ENCODE measurements at regions not wholly inside any gene's neighbourhood (a gene's known extent, or its start where the extent isn't known, plus 50 kb on each side); places are given as distances from the start of the nearest gene placed in this dataset.
A peak's percentile ranks its signal among the peaks of the same experiment; 100 is the strongest.

DNA sequence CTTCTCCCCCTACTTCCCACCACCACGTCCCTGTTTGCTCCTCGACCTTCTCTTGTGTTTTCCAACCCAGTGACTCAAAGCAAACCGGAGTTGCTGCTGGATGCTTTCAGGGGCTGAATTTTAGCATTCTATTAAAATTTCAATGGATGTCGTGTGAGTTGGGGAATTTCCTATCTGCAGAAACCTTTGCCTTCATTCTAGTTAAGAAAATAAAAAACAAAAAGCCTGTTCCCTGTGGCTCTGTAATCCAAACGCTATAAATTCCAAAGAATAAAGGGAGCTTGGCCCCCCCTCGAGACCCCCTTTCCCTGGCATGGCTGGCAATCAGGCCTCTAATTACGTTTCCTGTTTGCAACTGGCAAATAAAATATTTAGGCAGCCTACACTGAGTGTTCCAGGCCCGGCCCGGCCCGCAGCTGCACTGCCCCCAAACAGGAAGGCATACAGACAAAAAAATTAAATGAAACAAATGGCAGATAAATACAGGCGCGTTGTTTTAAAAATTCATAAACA, 139.4 kb upstream of the PPP1R26 start:
- peaks cover 13% of the 10 kb centered on the region for H3K4me1 ChIP-seq (ENCODE audit: control insufficient read depth, insufficient read depth, low read length)
- DNase-seq (ENCODE audit: low read depth, low spot score), result peak; percentile 52
- H3K27me3 ChIP-seq (ENCODE audit: control insufficient read depth, insufficient read depth, low read length), result no peaks in the 10 kb centered on the region
- no peak overlapping the region for H3K4me3 ChIP-seq (ENCODE audit: low read length)
- no peak overlapping the region for H3K27ac ChIP-seq (ENCODE audit: low read length)
- no CpG with 5 or more reads among the region's 12 CpGs for WGBS (ENCODE audit: insufficient coverage, insufficient read length)
- no peaks in the 10 kb centered on the region for H3K36me3 ChIP-seq (ENCODE audit: control insufficient read depth, insufficient read depth, low read length)
- no peaks in the 10 kb centered on the region for H3K9me3 ChIP-seq (ENCODE audit: control insufficient read depth, insufficient read depth, low read length)

GRCh38 chr9:135340726-135341475, 138.7 kb upstream of the PPP1R26 start:
- H3K27me3 ChIP-seq (ENCODE audit: control insufficient read depth, insufficient read depth, low read length), result no peaks in the 10 kb centered on the region
- H3K4me1 ChIP-seq (ENCODE audit: control insufficient read depth, insufficient read depth, low read length), result peaks cover 13% of the 10 kb centered on the region
- no CpG with 5 or more reads among the region's 20 CpGs for WGBS (ENCODE audit: insufficient coverage, insufficient read length)
- DNase-seq (ENCODE audit: low read depth, low spot score), result no peak
- peak overlapping the region; percentile 54 for H3K27ac ChIP-seq (ENCODE audit: low read length)
- H3K4me3 ChIP-seq (ENCODE audit: low read length), result no peak overlapping the region
- no peaks in the 10 kb centered on the region for H3K9me3 ChIP-seq (ENCODE audit: control insufficient read depth, insufficient read depth, low read length)
- no peaks in the 10 kb centered on the region for H3K36me3 ChIP-seq (ENCODE audit: control insufficient read depth, insufficient read depth, low read length)

GRCh38 chr9:135341612-135342169, 137.9 kb upstream of the PPP1R26 start:
- WGBS (ENCODE audit: insufficient coverage, insufficient read length), result no CpG with 5 or more reads among the region's 13 CpGs
- Histone ChIP-seq H3K36me3 (ENCODE audit: control insufficient read depth, insufficient read depth, low read length) (no peaks in the 10 kb centered on the region), H3K27ac (ENCODE audit: low read length) (no peak overlapping the region), H3K9me3 (ENCODE audit: control insufficient read depth, insufficient read depth, low read length) (no peaks in the 10 kb centered on the region), H3K4me1 (ENCODE audit: control insufficient read depth, insufficient read depth, low read length) (peaks cover 13% of the 10 kb centered on the region), H3K4me3 (ENCODE audit: low read length) (no peak overlapping the region), H3K27me3 (ENCODE audit: control insufficient read depth, insufficient read depth, low read length) (no peaks in the 10 kb centered on the region)
- DNase-seq (ENCODE audit: low read depth, low spot score), result no peak

DNA sequence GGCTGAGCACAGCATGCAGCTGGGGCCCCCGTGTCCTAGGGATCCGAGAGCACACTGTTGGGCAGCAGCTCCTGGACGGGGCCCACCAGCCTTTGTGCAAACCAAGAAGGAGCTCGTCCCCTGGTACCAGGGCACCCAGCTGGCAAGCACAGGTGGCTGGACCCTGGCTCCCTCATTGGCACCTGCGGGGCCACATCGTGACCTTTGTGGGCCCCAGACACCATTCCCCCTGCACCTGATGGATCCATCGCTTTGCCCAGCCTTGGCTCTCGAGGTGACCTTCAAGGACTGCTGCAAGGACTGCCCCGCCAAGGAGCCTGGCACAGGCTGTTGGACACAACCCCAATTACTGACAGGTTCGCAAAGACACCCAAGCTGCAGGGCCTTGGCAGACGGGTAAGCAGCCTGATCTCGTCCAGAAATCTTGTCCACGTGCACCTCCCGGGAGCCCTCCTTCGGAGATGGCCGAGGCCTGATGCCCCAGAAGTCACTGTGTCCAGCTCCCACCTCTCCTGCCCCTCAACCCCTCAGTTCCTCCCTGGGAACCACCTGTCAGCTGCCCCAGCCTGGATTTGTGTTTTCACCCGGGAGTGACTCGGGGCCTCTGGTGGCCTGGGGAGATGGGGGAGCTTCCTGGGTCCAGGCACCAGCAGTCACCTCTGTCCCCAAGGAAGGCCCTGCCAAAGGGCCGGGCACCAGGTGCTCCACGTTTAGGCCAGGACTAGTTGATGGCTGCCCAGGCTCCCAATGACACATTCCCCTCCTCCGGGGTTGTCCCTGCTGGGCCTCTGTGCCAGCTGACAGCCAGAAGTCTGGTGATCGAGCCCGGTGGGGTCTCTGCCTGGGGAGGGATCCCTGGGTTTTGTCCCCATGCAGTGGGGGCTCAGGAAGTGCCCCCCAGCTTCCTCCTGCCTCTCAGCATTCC, 137.1 kb upstream of the PPP1R26 start:
- Histone ChIP-seq H3K36me3 (ENCODE audit: control insufficient read depth, insufficient read depth, low read length) (no peaks in the 10 kb centered on the region), H3K27ac (ENCODE audit: low read length) (no peak overlapping the region), H3K4me1 (ENCODE audit: control insufficient read depth, insufficient read depth, low read length) (peaks cover 13% of the 10 kb centered on the region), H3K27me3 (ENCODE audit: control insufficient read depth, insufficient read depth, low read length) (no peaks in the 10 kb centered on the region), H3K4me3 (ENCODE audit: low read length) (no peak overlapping the region), H3K9me3 (ENCODE audit: control insufficient read depth, insufficient read depth, low read length) (no peaks in the 10 kb centered on the region)
- DNase-seq (ENCODE audit: low read depth, low spot score), result no peak
- WGBS (ENCODE audit: insufficient coverage, insufficient read length), result no CpG with 5 or more reads among the region's 23 CpGs

DNA sequence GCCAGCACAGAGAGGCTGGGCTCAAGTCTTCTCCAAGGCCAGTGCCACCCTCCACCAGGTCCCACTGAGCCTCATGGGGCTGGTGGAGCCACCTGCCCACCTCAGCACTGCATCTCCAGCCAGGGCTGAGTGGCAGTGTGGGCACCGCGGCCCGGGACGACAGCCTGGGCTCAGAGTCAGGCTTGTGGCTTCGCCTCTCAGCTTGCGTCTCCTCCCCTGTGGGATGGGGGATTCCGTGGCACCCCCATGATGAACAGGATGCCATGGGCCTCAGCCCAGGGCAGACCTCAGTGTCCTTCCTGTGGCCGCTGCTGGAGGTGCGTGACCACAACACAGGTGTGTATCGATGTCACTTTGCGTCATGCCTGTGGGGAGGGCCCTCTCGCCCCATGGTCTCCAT, 136.4 kb upstream of the PPP1R26 start:
- Histone ChIP-seq H3K4me3 (ENCODE audit: low read length) (no peak overlapping the region), H3K36me3 (ENCODE audit: control insufficient read depth, insufficient read depth, low read length) (no peaks in the 10 kb centered on the region), H3K27ac (ENCODE audit: low read length) (no peak overlapping the region), H3K27me3 (ENCODE audit: control insufficient read depth, insufficient read depth, low read length) (no peaks in the 10 kb centered on the region), H3K9me3 (ENCODE audit: control insufficient read depth, insufficient read depth, low read length) (no peaks in the 10 kb centered on the region), H3K4me1 (ENCODE audit: control insufficient read depth, insufficient read depth, low read length) (peaks cover 13% of the 10 kb centered on the region)
- DNase-seq (ENCODE audit: low read depth, low spot score), result no peak
- no CpG with 5 or more reads among the region's 12 CpGs for WGBS (ENCODE audit: insufficient coverage, insufficient read length)

DNA sequence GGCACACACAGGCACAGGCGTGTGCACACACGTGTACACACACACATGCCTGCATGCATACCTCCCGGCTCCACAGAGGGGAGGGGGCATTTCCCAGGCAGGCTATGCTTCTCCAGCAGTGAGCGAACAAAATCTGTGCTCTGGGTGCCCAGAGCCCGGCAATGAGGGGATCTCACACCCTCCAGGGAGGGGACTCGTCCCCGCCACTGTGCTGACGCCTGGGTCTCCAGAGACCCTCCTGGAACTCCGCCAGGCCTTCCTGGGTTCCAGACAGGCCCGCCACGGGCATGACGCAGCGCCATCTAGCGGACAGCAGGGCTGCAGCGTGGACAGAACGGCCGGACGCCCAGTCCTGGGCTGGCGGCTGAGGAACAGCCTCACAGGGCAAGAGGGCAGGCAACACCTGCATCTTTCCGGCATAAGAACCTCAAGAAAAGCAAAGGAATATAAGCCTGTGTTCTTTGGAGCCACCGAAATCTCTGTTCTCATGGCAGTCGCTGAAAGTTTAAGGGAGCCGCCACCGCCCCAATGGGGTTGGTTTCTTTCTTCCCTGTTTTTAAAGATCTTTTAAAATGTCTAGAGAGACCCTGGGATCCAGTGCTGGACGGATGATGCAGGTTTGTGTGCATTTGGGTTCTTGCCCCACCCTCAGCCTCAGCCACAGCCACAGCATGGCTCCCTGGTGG, 135.6 kb upstream of the PPP1R26 start:
- no CpG with 5 or more reads among the region's 25 CpGs for WGBS (ENCODE audit: insufficient coverage, insufficient read length)
- no peaks in the 10 kb centered on the region for H3K36me3 ChIP-seq (ENCODE audit: control insufficient read depth, insufficient read depth, low read length)
- H3K4me1 ChIP-seq (ENCODE audit: control insufficient read depth, insufficient read depth, low read length), result peaks cover 10% of the 10 kb centered on the region
- peak; percentile 63 for DNase-seq (ENCODE audit: low read depth, low spot score)
- no peaks in the 10 kb centered on the region for H3K27me3 ChIP-seq (ENCODE audit: control insufficient read depth, insufficient read depth, low read length)
- H3K4me3 ChIP-seq (ENCODE audit: low read length), result no peak overlapping the region
- no peaks in the 10 kb centered on the region for H3K9me3 ChIP-seq (ENCODE audit: control insufficient read depth, insufficient read depth, low read length)
- H3K27ac ChIP-seq (ENCODE audit: low read length), result no peak overlapping the region

- Histone ChIP-seq H3K9me3 (ENCODE audit: control insufficient read depth, insufficient read depth, low read length) (no peaks in the 10 kb centered on the region), H3K36me3 (ENCODE audit: control insufficient read depth, insufficient read depth, low read length) (no peaks in the 10 kb centered on the region), H3K4me1 (ENCODE audit: control insufficient read depth, insufficient read depth, low read length) (peaks cover 9% of the 10 kb centered on the region), H3K4me3 (ENCODE audit: low read length) (no peak overlapping the region), H3K27me3 (ENCODE audit: control insufficient read depth, insufficient read depth, low read length) (no peaks in the 10 kb centered on the region), H3K27ac (ENCODE audit: low read length) (no peak overlapping the region)
- WGBS (ENCODE audit: insufficient coverage, insufficient read length), result no CpG with 5 or more reads among the region's 7 CpGs
- DNase-seq (ENCODE audit: low read depth, low spot score), result no peak
These were observed 135.1 kb upstream of the PPP1R26 start for GRCh38 chr9:135344523-135344901.

DNA sequence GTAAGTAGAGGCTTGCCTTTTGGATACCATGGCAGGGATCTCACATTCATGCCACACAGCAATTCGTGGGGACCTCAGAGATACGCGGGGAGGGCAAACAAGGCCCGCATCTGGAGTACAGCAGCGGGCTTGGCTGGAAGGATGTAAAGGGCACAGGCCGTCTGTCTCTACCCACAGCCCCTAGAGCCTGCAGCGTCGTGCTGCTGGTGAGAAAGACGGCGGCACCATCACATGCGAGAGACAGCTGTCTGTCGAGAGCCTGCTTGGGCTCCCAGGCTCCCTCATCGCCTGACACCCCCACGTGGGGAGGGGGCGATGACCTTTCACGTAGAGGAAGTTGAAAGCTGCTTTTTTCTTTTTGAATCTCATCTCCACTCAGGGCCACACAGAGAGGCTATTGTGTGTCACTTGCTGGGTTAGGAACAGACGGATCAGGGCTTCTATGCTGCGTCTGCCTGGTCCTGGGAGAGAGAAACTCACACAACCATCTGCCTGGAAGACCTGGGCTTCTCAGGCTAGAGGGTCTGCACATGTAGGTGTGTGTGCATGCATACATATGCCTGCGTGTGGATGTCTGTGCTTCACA, 134.6 kb upstream of the PPP1R26 start:
- Histone ChIP-seq H3K27me3 (ENCODE audit: control insufficient read depth, insufficient read depth, low read length) (no peaks in the 10 kb centered on the region), H3K9me3 (ENCODE audit: control insufficient read depth, insufficient read depth, low read length) (no peaks in the 10 kb centered on the region), H3K4me1 (ENCODE audit: control insufficient read depth, insufficient read depth, low read length) (peaks cover 7% of the 10 kb centered on the region), H3K4me3 (ENCODE audit: low read length) (no peak overlapping the region), H3K27ac (ENCODE audit: low read length) (no peak overlapping the region), H3K36me3 (ENCODE audit: control insufficient read depth, insufficient read depth, low read length) (no peaks in the 10 kb centered on the region)
- DNase-seq (ENCODE audit: low read depth, low spot score), result no peak
- no CpG with 5 or more reads among the region's 19 CpGs for WGBS (ENCODE audit: insufficient coverage, insufficient read length)

GRCh38 chr9:135345775-135346433, 133.7 kb upstream of the PPP1R26 start:
- Histone ChIP-seq H3K36me3 (ENCODE audit: control insufficient read depth, insufficient read depth, low read length) (no peaks in the 10 kb centered on the region), H3K27ac (ENCODE audit: low read length) (no peak overlapping the region), H3K4me1 (ENCODE audit: control insufficient read depth, insufficient read depth, low read length) (peaks cover 4% of the 10 kb centered on the region), H3K27me3 (ENCODE audit: control insufficient read depth, insufficient read depth, low read length) (no peaks in the 10 kb centered on the region), H3K9me3 (ENCODE audit: control insufficient read depth, insufficient read depth, low read length) (no peaks in the 10 kb centered on the region), H3K4me3 (ENCODE audit: low read length) (no peak overlapping the region)
- DNase-seq (ENCODE audit: low read depth, low spot score), result no peak
- WGBS (ENCODE audit: insufficient coverage, insufficient read length), result no CpG with 5 or more reads among the region's 23 CpGs

Measured in iPS DF 6.9 (cell line).